HEK293 (cell line): ENCODE measurements at regions not wholly inside any gene's neighbourhood (a gene's known extent, or its start where the extent isn't known, plus 50 kb on each side); places are given as distances from the start of the nearest gene placed in this dataset.

Experiments
- CTCF ChIA-PET: fragments of 350-600 bp; formaldehyde crosslinking; extraction: SDS; loops from one replicate; lab custom pipeline; 2021; ENCODE audit warnings: antibody characterized with exemption; lab: Yijun Ruan, JAX
- POLR2A ChIA-PET: fragments of 300-600 bp; formaldehyde crosslinking; extraction: SDS; loops from one replicate; lab custom pipeline; 2020; ENCODE audit warnings: antibody characterized with exemption, inconsistent platforms; lab: Yijun Ruan, JAX
- H3K27ac ChIP-seq: fragments of 200-500 bp; sonication (Bioruptor generic); 2 replicates; pipeline ENCODE4 v1.5.1; 2014; ENCODE audit warnings: low read depth, low read length, control low read depth, inconsistent platforms; ENCODE audit errors: extremely low read depth
- H3K36me3 ChIP-seq, 2 experiments: fragments of 200-500 bp in 1 of 2; sonication (Bioruptor generic) in 1 of 2; 1 replicate in 1 of 2; 2 replicates in 1 of 2; pipeline ENCODE4 v1.5.1; 2014 to 2017; ENCODE audit warnings: inconsistent platforms in 2 of 2, low read length in 2 of 2; ENCODE audit not compliant: control insufficient read depth in 2 of 2, insufficient read depth in 1 of 2
- H3K4me1 ChIP-seq: fragments of 200-500 bp; sonication (Bioruptor generic); 2 replicates; pipeline ENCODE4 v1.5.1; 2014; ENCODE audit warnings: mild to moderate bottlenecking, low read length, inconsistent platforms; ENCODE audit not compliant: control insufficient read depth, insufficient read depth
- H3K4me3 ChIP-seq: 2 replicates; pipeline ENCODE4 v1.5.1; 2011; ENCODE audit warnings: low read depth, mild to moderate bottlenecking, control low read depth, low read length, moderate library complexity
- H3K9me3 ChIP-seq: fragments of 200-500 bp; sonication (Bioruptor generic); 2 replicates; pipeline ENCODE4 v1.5.1; 2014; ENCODE audit warnings: low read depth, low read length, inconsistent platforms; ENCODE audit not compliant: control insufficient read depth, insufficient read depth
- GLIS2 ChIP-seq: fragments of 450-650 bp; formaldehyde crosslinking; IDR thresholded peaks from 2 replicates; pipeline ENCODE4 v1.5.1; 2016; ENCODE audit warnings: missing biosample characterization, missing genetic modification characterization
- MYNN ChIP-seq: fragments of 450-650 bp; formaldehyde crosslinking; IDR thresholded peaks from 2 replicates; pipeline ENCODE4 v1.5.1; 2016; ENCODE audit warnings: missing biosample characterization, missing genetic modification characterization, borderline replicate concordance
- SP7 ChIP-seq: fragments of 450-650 bp; formaldehyde crosslinking; IDR thresholded peaks from 2 replicates; pipeline ENCODE4 v1.5.1; 2016; ENCODE audit warnings: missing biosample characterization, missing genetic modification characterization
- TRIM28 ChIP-seq: IDR thresholded peaks from 2 replicates; pipeline ENCODE4 v1.6.1; 2011; ENCODE audit warnings: low read length, control low read depth, borderline replicate concordance
- ZBTB1 ChIP-seq: fragments of 450-650 bp; formaldehyde crosslinking; IDR thresholded peaks from 2 replicates; pipeline ENCODE4 v1.5.1; 2016; ENCODE audit warnings: missing biosample characterization, missing genetic modification characterization
- ZBTB17 ChIP-seq: fragments of 450-650 bp; formaldehyde crosslinking; IDR thresholded peaks from 2 replicates; pipeline ENCODE4 v1.5.1; 2016; ENCODE audit warnings: missing biosample characterization, missing genetic modification characterization
- ZFHX2 ChIP-seq: fragments of 450-650 bp; formaldehyde crosslinking; conservative IDR thresholded peaks from 2 replicates; pipeline ENCODE4 v1.5.1; 2016; ENCODE audit warnings: missing biosample characterization, missing genetic modification characterization
- ZNF121 ChIP-seq: fragments of 450-650 bp; formaldehyde crosslinking; IDR thresholded peaks from 2 replicates; pipeline ENCODE4 v1.5.1; 2016; ENCODE audit warnings: missing biosample characterization, missing genetic modification characterization
- ZNF169 ChIP-seq: fragments of 450-650 bp; formaldehyde crosslinking; IDR thresholded peaks from 2 replicates; pipeline ENCODE4 v1.5.1; 2016; ENCODE audit warnings: missing biosample characterization, missing genetic modification characterization
- ZNF184 ChIP-seq: fragments of 450-650 bp; IDR thresholded peaks from 2 replicates; pipeline ENCODE4 v1.5.1; 2018; ENCODE audit warnings: missing biosample characterization, mild to moderate bottlenecking, missing genetic modification characterization
- ZNF37A ChIP-seq: fragments of 450-650 bp; IDR thresholded peaks from 2 replicates; pipeline ENCODE4 v1.5.1; 2018; ENCODE audit warnings: missing biosample characterization, missing genetic modification characterization
- ZNF548 ChIP-seq: fragments of 450-650 bp; formaldehyde crosslinking; IDR thresholded peaks from 2 replicates; pipeline ENCODE4 v1.5.1; 2016; ENCODE audit warnings: missing biosample characterization, missing genetic modification characterization
- ZNF549 ChIP-seq: fragments of 450-650 bp; IDR thresholded peaks from 2 replicates; pipeline ENCODE4 v1.5.1; 2018; ENCODE audit warnings: missing biosample characterization, missing genetic modification characterization, mild to moderate bottlenecking, inconsistent platforms, moderate library complexity
- ZNF585B ChIP-seq: fragments of 450-650 bp; formaldehyde crosslinking; IDR thresholded peaks from 2 replicates; pipeline ENCODE4 v1.5.1; 2016; ENCODE audit warnings: missing biosample characterization, missing genetic modification characterization
- ZSCAN23 ChIP-seq: fragments of 450-650 bp; formaldehyde crosslinking; IDR thresholded peaks from 2 replicates; pipeline ENCODE4 v1.5.1; 2016; ENCODE audit warnings: missing biosample characterization, missing genetic modification characterization
- TF ChIP-seq, protein P1 (sequence below): fragments of 450-650 bp; formaldehyde crosslinking; IDR thresholded peaks from 2 replicates; pipeline ENCODE4 v1.5.1; 2016; ENCODE audit warnings: missing biosample characterization, missing genetic modification characterization
- TF ChIP-seq, protein P2 (sequence below): fragments of 450-650 bp; formaldehyde crosslinking; IDR thresholded peaks from 2 replicates; pipeline ENCODE4 v1.5.1; 2016; ENCODE audit warnings: missing biosample characterization, missing genetic modification characterization
- TF ChIP-seq, protein P3 (sequence below): fragments of 450-650 bp; formaldehyde crosslinking; IDR thresholded peaks from 2 replicates; pipeline ENCODE4 v1.5.1; 2016; ENCODE audit warnings: missing biosample characterization, missing genetic modification characterization, borderline replicate concordance

- TF ChIP-seq ZNF121 (tag by site-specific recombination) = no peak
- no peak for TF ChIP-seq ZNF169 (tag by site-specific recombination)
- TF ChIP-seq SP7 (tag by site-specific recombination) = no peak
- no peaks in the 10 kb centered on the region for H3K4me1 ChIP-seq
- no peak overlapping the region for H3K27ac ChIP-seq
- H3K4me3 ChIP-seq = no peak overlapping the region
- CTCF ChIA-PET = interaction anchor here (0.6 to 1.4 kb wide), 4 partner anchors 10 to 384 kb away, joined by 3 to 5 read pairs (median 3); no protein-coding TSS in a partner anchor
- no peaks in the 10 kb centered on the region for H3K36me3 ChIP-seq
- no peaks in the 10 kb centered on the region for H3K9me3 ChIP-seq
- POLR2A ChIA-PET = no interaction called here
These were observed 204.3 kb downstream of the ERCC6L2 start for GRCh38 chr9:96079779-96080178.

- Histone ChIP-seq H3K9me3 (no peaks in the 10 kb centered on the region), H3K36me3 (no peaks in the 10 kb centered on the region), H3K4me1 (no peaks in the 10 kb centered on the region), H3K4me3 (no peak overlapping the region), H3K27ac (no peak overlapping the region)
- TF ChIP-seq ZFHX2 = no peak
- no peak for TF ChIP-seq ZNF184 (tag by site-specific recombination)
- TF ChIP-seq ZBTB1 = no peak
- TF ChIP-seq ZSCAN23 (tag by site-specific recombination) = no peak
- no peak for TF ChIP-seq GLIS2 (tag by site-specific recombination)
- TF ChIP-seq, protein P1, sequence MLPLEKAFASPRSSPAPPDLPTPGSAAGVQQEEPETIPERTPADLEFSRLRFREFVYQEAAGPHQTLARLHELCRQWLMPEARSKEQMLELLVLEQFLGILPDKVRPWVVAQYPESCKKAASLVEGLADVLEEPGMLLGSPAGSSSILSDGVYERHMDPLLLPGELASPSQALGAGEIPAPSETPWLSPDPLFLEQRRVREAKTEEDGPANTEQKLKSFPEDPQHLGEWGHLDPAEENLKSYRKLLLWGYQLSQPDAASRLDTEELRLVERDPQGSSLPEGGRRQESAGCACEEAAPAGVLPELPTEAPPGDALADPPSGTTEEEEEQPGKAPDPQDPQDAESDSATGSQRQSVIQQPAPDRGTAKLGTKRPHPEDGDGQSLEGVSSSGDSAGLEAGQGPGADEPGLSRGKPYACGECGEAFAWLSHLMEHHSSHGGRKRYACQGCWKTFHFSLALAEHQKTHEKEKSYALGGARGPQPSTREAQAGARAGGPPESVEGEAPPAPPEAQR = no peak
- TF ChIP-seq, protein P2, sequence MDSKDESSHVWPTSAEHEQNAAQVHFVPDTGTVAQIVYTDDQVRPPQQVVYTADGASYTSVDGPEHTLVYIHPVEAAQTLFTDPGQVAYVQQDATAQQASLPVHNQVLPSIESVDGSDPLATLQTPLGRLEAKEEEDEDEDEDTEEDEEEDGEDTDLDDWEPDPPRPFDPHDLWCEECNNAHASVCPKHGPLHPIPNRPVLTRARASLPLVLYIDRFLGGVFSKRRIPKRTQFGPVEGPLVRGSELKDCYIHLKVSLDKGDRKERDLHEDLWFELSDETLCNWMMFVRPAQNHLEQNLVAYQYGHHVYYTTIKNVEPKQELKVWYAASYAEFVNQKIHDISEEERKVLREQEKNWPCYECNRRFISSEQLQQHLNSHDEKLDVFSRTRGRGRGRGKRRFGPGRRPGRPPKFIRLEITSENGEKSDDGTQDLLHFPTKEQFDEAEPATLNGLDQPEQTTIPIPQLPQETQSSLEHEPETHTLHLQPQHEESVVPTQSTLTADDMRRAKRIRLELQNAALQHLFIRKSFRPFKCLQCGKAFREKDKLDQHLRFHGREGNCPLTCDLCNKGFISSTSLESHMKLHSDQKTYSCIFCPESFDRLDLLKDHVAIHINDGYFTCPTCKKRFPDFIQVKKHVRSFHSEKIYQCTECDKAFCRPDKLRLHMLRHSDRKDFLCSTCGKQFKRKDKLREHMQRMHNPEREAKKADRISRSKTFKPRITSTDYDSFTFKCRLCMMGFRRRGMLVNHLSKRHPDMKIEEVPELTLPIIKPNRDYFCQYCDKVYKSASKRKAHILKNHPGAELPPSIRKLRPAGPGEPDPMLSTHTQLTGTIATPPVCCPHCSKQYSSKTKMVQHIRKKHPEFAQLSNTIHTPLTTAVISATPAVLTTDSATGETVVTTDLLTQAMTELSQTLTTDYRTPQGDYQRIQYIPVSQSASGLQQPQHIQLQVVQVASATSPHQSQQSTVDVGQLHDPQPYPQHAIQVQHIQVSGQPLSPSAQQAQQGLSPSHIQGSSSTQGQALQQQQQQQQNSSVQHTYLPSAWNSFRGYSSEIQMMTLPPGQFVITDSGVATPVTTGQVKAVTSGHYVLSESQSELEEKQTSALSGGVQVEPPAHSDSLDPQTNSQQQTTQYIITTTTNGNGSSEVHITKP (tag by site-specific recombination) = no peak
- TF ChIP-seq ZNF549 (tag by site-specific recombination) = no peak
- no peak for TF ChIP-seq ZNF37A (tag by site-specific recombination)
- TF ChIP-seq ZBTB17 = no peak
- TF ChIP-seq TRIM28 = no peak
- TF ChIP-seq SP7 (tag by site-specific recombination) = no peak
- no peak for TF ChIP-seq MYNN (tag by site-specific recombination)
- TF ChIP-seq ZNF548 = no peak
- TF ChIP-seq ZNF585B = no peak
- TF ChIP-seq, protein P3, sequence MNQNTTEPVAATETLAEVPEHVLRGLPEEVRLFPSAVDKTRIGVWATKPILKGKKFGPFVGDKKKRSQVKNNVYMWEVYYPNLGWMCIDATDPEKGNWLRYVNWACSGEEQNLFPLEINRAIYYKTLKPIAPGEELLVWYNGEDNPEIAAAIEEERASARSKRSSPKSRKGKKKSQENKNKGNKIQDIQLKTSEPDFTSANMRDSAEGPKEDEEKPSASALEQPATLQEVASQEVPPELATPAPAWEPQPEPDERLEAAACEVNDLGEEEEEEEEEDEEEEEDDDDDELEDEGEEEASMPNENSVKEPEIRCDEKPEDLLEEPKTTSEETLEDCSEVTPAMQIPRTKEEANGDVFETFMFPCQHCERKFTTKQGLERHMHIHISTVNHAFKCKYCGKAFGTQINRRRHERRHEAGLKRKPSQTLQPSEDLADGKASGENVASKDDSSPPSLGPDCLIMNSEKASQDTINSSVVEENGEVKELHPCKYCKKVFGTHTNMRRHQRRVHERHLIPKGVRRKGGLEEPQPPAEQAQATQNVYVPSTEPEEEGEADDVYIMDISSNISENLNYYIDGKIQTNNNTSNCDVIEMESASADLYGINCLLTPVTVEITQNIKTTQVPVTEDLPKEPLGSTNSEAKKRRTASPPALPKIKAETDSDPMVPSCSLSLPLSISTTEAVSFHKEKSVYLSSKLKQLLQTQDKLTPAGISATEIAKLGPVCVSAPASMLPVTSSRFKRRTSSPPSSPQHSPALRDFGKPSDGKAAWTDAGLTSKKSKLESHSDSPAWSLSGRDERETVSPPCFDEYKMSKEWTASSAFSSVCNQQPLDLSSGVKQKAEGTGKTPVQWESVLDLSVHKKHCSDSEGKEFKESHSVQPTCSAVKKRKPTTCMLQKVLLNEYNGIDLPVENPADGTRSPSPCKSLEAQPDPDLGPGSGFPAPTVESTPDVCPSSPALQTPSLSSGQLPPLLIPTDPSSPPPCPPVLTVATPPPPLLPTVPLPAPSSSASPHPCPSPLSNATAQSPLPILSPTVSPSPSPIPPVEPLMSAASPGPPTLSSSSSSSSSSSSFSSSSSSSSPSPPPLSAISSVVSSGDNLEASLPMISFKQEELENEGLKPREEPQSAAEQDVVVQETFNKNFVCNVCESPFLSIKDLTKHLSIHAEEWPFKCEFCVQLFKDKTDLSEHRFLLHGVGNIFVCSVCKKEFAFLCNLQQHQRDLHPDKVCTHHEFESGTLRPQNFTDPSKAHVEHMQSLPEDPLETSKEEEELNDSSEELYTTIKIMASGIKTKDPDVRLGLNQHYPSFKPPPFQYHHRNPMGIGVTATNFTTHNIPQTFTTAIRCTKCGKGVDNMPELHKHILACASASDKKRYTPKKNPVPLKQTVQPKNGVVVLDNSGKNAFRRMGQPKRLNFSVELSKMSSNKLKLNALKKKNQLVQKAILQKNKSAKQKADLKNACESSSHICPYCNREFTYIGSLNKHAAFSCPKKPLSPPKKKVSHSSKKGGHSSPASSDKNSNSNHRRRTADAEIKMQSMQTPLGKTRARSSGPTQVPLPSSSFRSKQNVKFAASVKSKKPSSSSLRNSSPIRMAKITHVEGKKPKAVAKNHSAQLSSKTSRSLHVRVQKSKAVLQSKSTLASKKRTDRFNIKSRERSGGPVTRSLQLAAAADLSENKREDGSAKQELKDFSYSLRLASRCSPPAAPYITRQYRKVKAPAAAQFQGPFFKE = no peak
- POLR2A ChIA-PET = no interaction called here
- CTCF ChIA-PET = interaction anchor here (0.6 to 1.4 kb wide), 3 partner anchors 10 to 383 kb away, joined by 3 to 5 read pairs (median 3); no protein-coding TSS in a partner anchor
These were observed 203.5 kb downstream of the ERCC6L2 start for GRCh38 chr9:96078897-96079490.
